T-helper 2 cell treated with Interferon-gamma antibody and Interleukin-4, amounts not matched to agents 5 μg/mL and 100 μg/mL, for 36 hours (primary cell): ENCODE measurements at regions not wholly inside any gene's neighbourhood (a gene's known extent, or its start where the extent isn't known, plus 50 kb on each side); places are given as distances from the start of the nearest gene placed in this dataset.

Experiments
- DNase-seq: peaks from one replicate; pipeline ENCODE4 v3.0.0; 2021; ENCODE audit warnings: low spot score
- H3K27ac Mint-ChIP-seq: one replicate; pipeline ENCODE4 v1.8.0; 2021; ENCODE audit warnings: mild to moderate bottlenecking, mixed read lengths
- H3K27me3 Mint-ChIP-seq: one replicate; pipeline ENCODE4 v1.8.0; 2021; ENCODE audit warnings: low read depth, mixed read lengths
- H3K36me3 Mint-ChIP-seq: one replicate; pipeline ENCODE4 v1.8.0; 2021; ENCODE audit warnings: low read depth, mixed read lengths
- H3K4me1 Mint-ChIP-seq: one replicate; pipeline ENCODE4 v1.8.0; 2021; ENCODE audit warnings: low read depth, mixed read lengths
- H3K4me3 Mint-ChIP-seq: one replicate; pipeline ENCODE4 v1.8.0; 2022; ENCODE audit warnings: mild to moderate bottlenecking, moderate library complexity, mixed read lengths
- H3K9me3 Mint-ChIP-seq: one replicate; pipeline ENCODE4 v1.8.0; 2021; ENCODE audit warnings: mixed read lengths

DNA sequence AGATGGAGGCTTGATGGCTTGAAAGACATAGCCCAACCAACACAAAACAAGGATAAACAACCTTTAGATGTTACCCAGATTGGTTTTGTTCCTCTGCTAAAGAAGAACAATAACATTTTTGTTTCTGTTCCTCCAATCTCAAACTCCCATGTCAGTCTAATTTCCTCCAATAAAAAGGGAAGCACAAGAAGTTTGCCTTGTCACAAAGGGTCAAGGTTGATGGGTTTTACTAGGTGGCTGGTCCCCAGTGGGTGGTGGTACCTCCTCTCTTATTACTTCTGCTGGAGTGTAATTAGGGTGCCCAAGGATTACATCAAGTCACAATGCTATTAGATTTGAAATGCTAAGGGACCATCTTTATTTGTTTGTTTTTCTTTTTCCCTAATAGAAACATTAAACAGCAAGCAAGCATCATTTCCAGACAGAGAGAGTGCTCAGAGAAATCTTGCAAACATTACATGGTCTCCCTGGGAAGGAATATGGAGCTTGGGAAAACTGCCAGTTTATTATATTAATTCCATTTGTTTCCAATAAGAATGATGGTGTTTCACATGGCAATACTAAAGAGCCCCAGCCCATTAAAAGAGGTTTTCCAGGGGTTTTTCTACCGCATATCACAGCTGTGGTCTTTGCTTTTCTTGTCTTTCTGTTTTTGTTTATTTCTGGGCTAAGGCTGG lies 78.3 kb upstream of the AOAH start:
- H3K27me3 Mint-ChIP-seq, result peaks cover 17% of the 10 kb centered on the region
- no peaks in the 10 kb centered on the region for H3K36me3 Mint-ChIP-seq
- no peak overlapping the region for H3K27ac Mint-ChIP-seq
- peaks cover 8% of the 10 kb centered on the region for H3K4me1 Mint-ChIP-seq
- H3K9me3 Mint-ChIP-seq, result no peaks in the 10 kb centered on the region
- H3K4me3 Mint-ChIP-seq, result no peak overlapping the region
- no peak for DNase-seq

DNA sequence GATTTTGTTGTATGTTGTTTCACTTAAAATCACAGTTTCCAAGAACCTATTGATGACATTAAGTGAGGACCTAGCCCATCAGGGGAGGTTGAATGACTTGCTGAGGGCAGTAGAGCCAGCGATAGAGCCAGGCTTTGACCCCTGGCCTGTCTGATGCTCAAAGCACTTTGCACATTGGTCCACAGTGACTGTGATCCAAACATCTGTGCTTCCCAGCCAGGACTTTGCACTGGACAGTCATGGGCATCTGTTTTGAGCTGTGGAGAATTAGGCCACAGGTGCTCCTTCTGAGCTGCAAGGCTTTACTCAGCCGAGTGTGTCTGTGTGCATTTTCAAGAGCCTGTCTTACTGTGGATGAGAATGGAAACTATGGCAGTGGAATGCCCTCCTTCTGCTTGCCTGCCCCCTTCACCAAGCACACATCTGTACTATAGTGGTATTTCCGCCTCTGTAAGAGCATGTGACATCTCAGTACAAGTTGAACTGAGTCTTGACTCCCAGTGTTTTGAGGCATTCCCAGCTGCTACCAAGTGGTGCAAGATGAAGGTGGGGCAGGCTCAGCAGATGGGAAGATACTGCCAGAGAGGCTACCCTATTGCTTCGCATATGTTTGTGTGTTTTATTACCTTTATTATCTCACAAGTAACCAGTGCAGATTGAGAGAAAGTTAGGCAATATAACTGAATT lies 72.7 kb upstream of the AOAH start:
- peaks cover 4% of the 10 kb centered on the region for H3K27me3 Mint-ChIP-seq
- H3K9me3 Mint-ChIP-seq, result no peaks in the 10 kb centered on the region
- peaks cover 10% of the 10 kb centered on the region for H3K4me1 Mint-ChIP-seq
- no peak for DNase-seq
- no peak overlapping the region for H3K27ac Mint-ChIP-seq
- H3K4me3 Mint-ChIP-seq, result no peak overlapping the region
- H3K36me3 Mint-ChIP-seq, result no peaks in the 10 kb centered on the region

DNA sequence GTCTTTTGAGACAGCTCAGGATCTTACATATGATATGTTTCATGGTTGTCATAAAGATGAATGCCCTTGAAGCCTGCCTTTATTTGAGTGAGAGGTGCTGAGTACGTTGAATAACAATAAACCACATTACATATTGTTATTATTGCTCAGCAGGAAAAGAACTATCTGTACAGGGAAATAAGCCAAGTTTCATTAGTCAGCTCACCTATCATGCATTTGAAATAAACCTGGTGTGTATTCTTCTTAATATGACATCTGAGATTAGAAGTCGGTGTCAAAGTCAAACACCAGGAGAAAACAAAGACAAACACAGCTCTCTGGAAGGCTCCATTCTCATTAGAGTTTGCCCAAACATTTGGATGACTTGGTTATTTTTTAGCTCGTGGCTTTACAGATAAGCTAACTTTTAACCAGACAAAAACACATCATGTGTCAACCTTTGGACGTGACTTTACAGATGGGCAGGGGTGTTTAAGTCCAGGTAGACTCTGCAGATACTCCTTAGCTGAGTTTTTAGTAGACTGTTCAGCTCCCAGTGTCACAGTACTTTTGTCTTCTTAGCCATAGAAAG lies 71.2 kb upstream of the AOAH start:
- H3K27me3 Mint-ChIP-seq, result no peaks in the 10 kb centered on the region
- no peak overlapping the region for H3K27ac Mint-ChIP-seq

DNA sequence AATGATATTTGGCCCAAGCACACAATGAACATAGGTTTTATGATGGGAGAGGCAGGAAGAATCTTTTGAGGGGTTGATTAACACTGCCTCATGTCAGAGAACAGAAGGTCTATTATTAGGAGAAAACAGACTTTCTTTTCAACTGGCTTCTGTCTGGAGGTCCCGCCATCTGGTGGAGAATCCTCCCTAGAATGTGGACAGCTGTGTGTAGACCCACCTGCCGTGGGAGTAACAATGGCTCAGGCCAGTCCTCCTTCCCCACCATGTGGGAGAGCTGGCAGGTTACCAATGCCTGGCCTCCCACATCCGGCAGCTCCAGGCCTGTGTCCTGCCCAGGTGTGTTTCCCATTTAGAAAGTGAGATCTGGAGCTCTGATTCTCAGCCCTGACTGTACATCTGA lies 70.4 kb upstream of the AOAH start:
- H3K27me3 Mint-ChIP-seq, result no peaks in the 10 kb centered on the region
- H3K27ac Mint-ChIP-seq, result no peak overlapping the region
- no peaks in the 10 kb centered on the region for H3K9me3 Mint-ChIP-seq
- no peak for DNase-seq
- H3K4me1 Mint-ChIP-seq, result peaks cover 26% of the 10 kb centered on the region
- H3K4me3 Mint-ChIP-seq, result no peak overlapping the region
- no peaks in the 10 kb centered on the region for H3K36me3 Mint-ChIP-seq

More for the DNA sequence above, 71.2 kb upstream of the AOAH start:
- no peak for DNase-seq
- Mint-ChIP-seq H3K36me3 (no peaks in the 10 kb centered on the region), H3K9me3 (no peaks in the 10 kb centered on the region), H3K4me1 (peaks cover 17% of the 10 kb centered on the region), H3K4me3 (no peak overlapping the region)

DNA sequence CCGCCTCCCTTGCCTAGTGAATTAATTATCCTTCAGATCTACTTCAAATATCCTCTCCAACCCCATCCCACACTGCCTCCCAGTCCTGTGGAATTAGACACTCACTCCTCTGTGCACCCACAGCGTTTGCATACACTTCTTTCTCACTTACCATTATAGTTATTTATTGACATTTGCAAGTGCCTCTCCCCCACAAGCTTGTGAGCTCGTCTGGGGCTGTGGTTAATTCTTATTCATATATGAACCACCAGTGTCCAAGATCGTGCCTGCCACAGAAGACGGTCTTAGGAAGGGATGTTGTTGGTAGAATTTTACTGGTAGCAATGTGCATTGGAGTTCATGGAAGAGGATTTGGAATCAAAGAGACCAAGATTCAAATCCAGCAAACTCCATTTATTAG lies 68.1 kb upstream of the AOAH start:
- Mint-ChIP-seq H3K27ac (no peak overlapping the region), H3K36me3 (no peaks in the 10 kb centered on the region), H3K4me1 (peaks cover 46% of the 10 kb centered on the region), H3K4me3 (no peak overlapping the region), H3K27me3 (no peaks in the 10 kb centered on the region), H3K9me3 (no peaks in the 10 kb centered on the region)
- DNase-seq, result no peak

DNA sequence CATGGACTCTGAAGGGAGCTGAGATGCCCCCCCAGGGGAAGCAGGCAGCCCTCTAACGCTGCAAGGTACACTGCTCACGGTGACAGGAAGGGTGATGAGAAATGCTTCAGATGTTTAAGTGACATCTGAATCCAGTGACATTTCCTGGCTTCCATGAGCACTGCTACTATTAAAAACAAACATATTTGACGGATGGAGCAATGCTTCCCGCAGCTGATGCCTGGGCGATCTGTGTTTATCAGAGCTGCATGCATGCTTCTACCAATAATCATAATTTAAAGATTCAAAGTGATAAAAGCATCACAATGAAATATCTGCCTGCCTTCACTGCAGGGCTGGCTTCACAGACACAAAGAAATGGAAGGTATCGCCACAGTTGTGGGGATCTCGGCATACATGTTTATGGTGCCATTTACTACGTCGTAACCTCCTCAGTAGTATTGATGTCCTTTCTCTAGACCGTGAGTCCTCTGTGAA lies 66.1 kb upstream of the AOAH start:
- no peak for DNase-seq
- H3K9me3 Mint-ChIP-seq, result no peaks in the 10 kb centered on the region
- H3K4me3 Mint-ChIP-seq, result no peak overlapping the region
- H3K27ac Mint-ChIP-seq, result no peak overlapping the region
- peaks cover 58% of the 10 kb centered on the region for H3K4me1 Mint-ChIP-seq
- H3K36me3 Mint-ChIP-seq, result peaks cover 1% of the 10 kb centered on the region
- no peaks in the 10 kb centered on the region for H3K27me3 Mint-ChIP-seq

DNA sequence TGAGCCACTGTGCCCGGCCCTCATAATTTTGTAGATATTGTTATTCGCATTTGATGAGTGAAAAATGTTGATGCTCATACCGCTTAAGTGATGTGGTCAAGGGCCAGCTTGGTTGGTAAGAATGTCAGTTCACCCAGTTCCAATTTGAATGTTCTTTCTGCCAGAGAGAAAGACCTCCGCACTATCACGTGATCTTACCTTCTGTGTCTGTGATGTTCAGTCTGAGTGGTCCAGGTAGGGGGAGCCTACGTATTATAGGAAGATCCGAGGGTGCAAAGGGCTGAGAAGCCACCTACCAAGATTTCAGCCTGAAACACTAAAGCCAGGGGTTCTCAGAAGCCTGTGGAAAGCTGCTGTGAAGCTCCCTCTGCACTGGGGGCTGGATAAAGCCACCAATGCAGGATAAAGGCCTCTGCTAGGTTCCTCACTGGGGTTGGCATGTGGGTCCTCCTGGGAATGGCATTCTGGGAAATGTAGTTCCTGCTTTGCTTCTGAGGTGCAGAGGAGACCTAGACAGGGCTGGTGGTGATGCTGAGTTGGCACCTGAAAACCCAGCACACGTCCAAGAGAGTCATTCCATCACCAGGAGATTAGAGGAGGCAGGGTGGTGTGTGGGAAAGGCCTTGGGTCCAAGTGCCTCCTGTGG lies 64.7 kb upstream of the AOAH start:
- H3K4me3 Mint-ChIP-seq, result peak overlapping the region; percentile 55
- DNase-seq, result no peak
- H3K4me1 Mint-ChIP-seq, result peaks cover 63% of the 10 kb centered on the region
- H3K36me3 Mint-ChIP-seq, result peaks cover 3% of the 10 kb centered on the region
- H3K27ac Mint-ChIP-seq, result peak overlapping the region; percentile 87
- H3K9me3 Mint-ChIP-seq, result no peaks in the 10 kb centered on the region
- no peaks in the 10 kb centered on the region for H3K27me3 Mint-ChIP-seq

DNA sequence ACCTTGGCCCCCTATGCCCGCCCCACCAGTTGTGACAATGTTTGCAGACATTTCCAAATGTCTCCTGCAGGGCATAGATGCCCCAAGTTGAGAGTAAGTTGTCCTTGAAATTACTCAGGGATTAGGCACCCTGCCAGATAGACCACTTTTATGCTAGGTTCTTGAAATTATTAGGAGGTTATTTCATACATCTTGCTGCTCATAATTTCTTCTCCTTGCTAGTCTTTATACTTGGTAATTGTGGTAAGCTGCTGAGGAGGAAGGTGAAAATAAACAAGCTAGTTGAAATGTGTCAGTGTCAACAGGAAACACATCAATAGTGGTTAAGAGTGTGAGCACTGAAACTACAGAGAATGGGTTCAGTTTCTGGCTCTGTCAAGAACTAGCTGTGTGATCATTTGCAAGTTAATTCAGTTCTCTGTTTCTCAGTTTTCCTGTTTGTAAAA lies 63.7 kb upstream of the AOAH start:
- H3K36me3 Mint-ChIP-seq, result peaks cover 3% of the 10 kb centered on the region
- H3K27ac Mint-ChIP-seq, result peak overlapping the region; percentile 87
- H3K4me3 Mint-ChIP-seq, result peak overlapping the region; percentile 55
- peaks cover 66% of the 10 kb centered on the region for H3K4me1 Mint-ChIP-seq
- DNase-seq, result no peak
- H3K9me3 Mint-ChIP-seq, result no peaks in the 10 kb centered on the region
- no peaks in the 10 kb centered on the region for H3K27me3 Mint-ChIP-seq

DNA sequence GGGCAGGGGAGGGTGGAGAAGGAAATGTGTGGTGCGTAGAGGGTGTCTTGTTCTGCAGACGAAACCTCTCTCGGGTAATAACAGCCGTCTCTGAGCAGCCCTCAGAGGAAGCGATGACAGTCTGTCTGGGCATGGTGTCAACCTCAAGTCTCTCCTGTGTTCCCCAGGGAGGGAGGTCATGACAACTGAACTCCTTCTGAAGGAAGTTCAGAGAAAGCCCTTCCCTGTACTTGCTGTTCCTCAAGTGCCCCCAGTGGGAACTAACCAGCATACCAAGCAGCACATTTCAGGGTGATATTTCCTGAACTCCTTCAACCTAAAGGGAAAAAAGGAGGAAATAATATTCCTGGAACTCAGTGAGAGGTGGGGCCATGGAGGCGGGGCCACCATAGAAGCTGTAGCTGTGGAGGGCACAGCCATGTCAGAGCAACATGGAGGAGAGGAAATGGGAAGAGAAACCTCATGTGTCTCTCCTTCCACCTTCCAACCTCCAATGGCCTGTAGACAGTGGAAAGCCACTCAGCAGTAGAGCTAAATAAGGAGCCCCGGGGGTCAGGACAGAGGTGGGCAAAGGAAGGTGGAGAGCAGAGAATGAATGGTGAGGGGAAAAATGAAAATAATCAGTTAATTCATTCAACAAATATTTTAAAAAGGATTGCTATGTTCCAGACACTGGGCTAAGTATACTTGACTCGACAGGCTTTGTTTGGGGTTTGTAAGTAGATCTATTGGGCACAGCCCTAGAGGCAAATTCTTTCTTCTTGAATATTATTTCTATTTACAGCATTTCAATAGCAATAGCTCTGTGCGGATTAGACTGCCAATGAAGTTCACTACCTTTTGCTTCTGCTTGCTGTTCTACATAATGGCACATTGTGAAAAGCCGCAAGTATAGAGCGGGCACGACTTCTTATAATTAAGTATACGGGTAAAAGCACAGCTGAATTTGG lies 61.0 kb upstream of the AOAH start:
- Mint-ChIP-seq H3K9me3 (peaks cover 10% of the 10 kb centered on the region), H3K27me3 (no peaks in the 10 kb centered on the region), H3K27ac (peak overlapping the region; percentile 84), H3K36me3 (peaks cover 16% of the 10 kb centered on the region), H3K4me3 (peak overlapping the region; percentile 77), H3K4me1 (peaks cover 70% of the 10 kb centered on the region)
- DNase-seq, result peak; percentile 57

DNA sequence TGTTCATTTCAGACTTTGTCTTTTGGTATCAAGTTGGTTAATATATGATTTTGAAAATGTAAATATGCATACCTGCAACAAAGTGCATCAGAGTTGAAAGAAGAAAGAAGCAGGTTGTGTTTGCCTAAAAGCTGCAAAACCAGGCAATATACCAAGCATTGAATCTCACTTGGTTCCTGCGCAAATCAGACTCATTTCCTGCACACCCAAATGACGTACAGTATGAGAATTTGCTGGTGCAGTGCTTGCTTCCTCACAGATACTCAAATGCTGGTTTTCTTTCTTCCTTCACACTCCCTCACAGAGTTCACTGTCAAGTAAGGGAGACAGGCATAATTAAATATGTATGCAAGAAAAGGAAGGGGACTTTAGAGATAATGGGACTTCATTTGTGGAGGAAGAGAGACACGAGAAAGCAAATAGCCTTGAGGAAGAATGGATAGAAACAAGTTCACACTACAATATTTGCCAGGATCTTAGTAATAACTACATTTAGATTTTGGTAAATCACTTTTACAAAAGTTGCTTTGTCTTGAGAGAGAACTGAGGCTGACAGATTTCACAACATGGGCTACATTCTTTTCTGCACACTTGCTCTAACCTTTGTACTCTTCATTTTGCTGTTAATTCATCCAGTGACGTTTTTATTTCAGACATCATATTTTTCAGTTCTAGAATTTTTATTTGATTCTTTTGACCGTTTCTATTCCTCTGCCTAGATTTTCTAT lies 56.9 kb upstream of the AOAH start:
- H3K27ac Mint-ChIP-seq, result peak overlapping the region; percentile 72
- no peak for DNase-seq
- H3K36me3 Mint-ChIP-seq, result peaks cover 37% of the 10 kb centered on the region
- H3K4me1 Mint-ChIP-seq, result peaks cover 71% of the 10 kb centered on the region
- H3K4me3 Mint-ChIP-seq, result peak overlapping the region; percentile 44
- peaks cover 20% of the 10 kb centered on the region for H3K9me3 Mint-ChIP-seq
- H3K27me3 Mint-ChIP-seq, result no peaks in the 10 kb centered on the region

DNA sequence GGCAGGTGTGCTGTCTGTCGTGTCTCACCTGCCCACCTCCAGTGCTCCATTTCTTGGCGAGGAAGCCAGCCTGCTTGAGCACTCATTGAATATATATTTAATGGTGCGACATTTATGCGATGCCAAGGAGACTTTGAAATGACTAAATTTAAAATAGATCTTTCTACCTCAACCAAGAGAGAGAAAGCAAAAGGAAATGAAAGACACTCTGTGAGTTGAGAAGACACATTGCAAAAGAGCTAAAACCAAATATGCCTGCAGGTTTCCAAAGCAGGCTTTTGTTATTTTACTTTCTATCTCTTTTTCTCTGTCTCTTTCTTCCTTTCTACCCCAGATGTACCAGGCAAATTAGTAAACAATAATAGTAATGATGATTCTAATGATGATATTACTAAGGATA lies 53.6 kb upstream of the AOAH start:
- Mint-ChIP-seq H3K4me3 (peak overlapping the region; percentile 40), H3K27me3 (no peaks in the 10 kb centered on the region), H3K9me3 (peaks cover 20% of the 10 kb centered on the region), H3K27ac (peak overlapping the region; percentile 70), H3K36me3 (peaks cover 40% of the 10 kb centered on the region), H3K4me1 (peaks cover 64% of the 10 kb centered on the region)
- no peak for DNase-seq

DNA sequence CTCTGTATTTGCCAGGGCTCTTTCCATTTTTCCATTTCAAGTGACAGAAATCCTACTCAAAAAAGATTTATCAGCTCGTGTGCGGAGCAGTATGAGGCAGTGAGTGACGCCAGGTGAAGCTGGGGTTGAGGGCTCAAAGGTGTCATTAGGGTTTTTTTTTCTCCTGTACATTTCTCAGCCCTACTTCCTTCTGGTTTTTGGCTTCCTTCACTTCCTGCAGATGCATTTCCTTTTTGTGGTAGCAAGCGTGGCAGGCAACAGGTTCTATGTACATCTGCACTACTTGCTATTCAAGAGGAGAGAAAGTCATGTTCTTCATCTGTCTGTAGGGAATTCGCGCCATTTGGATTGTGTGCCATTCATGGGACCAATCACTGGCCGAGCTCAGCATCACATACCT lies 52.8 kb upstream of the AOAH start:
- DNase-seq, result peak; percentile 36
- peaks cover 37% of the 10 kb centered on the region for H3K36me3 Mint-ChIP-seq

DNA sequence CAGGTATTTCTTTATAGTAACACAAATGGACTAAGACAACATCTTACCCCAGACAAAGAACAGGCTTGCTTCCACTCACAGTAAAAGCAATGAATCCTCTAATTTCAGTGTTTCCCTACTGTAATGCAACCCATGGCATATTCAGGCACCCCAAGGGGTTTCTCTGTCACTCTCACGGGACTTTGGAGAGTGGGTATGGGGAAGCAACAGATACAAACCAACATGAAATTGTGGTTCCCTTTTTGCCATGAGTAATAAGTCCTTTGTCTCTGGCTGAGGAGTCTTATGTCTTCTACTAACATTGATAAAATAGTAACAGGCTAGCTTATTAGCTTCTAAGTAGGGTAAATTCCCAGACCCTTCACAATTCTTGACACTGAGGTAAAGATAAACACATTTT lies 51.4 kb upstream of the AOAH start:
- H3K36me3 Mint-ChIP-seq, result peaks cover 30% of the 10 kb centered on the region
- H3K4me3 Mint-ChIP-seq, result no peak overlapping the region
- no peak for DNase-seq
- no peak overlapping the region for H3K27ac Mint-ChIP-seq
- H3K27me3 Mint-ChIP-seq, result no peaks in the 10 kb centered on the region
- H3K4me1 Mint-ChIP-seq, result peaks cover 51% of the 10 kb centered on the region
- H3K9me3 Mint-ChIP-seq, result peaks cover 13% of the 10 kb centered on the region

More for the DNA sequence above, 52.8 kb upstream of the AOAH start:
- peak overlapping the region; percentile 86 for H3K27ac Mint-ChIP-seq
- H3K9me3 Mint-ChIP-seq, result peaks cover 17% of the 10 kb centered on the region
- peak overlapping the region; percentile 81 for H3K4me3 Mint-ChIP-seq
- H3K27me3 Mint-ChIP-seq, result no peaks in the 10 kb centered on the region
- H3K4me1 Mint-ChIP-seq, result peaks cover 62% of the 10 kb centered on the region
